ENCODE measurements at regions not wholly inside any gene's neighbourhood (a gene's known extent, or its start where the extent isn't known, plus 50 kb on each side); places are given as distances from the start of the nearest gene placed in this dataset.

GRCh38 chr11:130653838-130654636 lies 205.6 kb downstream of the ADAMTS15 start:
- Histone ChIP-seq H3K36me3 (ENCODE audit: control insufficient read depth, insufficient read depth, low read length) (no peaks in the 10 kb centered on the region), H3K4me3 (ENCODE audit: low read depth, low read length) (no peak overlapping the region), H3K9me3 (ENCODE audit: control insufficient read depth, insufficient read depth, low read depth, low read length) (peaks cover 17% of the 10 kb centered on the region), H3K9ac (ENCODE audit: low read length) (no peak overlapping the region), H3K27ac (ENCODE audit: low read depth, low read length) (no peak overlapping the region), H3K27me3 (ENCODE audit: control insufficient read depth, insufficient read depth, low read length) (no peaks in the 10 kb centered on the region), H3K4me1 (ENCODE audit: control insufficient read depth, insufficient read depth, low read length) (peaks cover 6% of the 10 kb centered on the region)

DNA sequence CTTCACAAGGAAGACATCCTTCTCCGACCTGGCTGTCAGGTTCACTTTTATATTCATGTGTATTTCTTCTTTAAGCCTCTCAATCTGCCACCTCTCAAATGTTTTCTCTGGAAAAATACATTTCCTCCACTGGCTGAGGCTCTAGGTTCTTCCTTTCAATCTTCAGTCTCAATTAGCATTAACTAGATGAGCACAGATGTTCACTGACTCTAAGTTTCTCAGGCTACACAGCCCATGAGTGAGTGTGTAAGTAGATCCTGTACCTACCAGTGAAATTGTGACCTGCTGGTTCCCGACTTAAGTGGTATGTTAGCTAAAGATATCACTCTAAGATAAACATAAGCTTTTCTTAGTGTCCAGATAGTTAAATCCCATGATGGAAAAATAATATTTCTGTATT lies 206.9 kb downstream of the ADAMTS15 start:
- Histone ChIP-seq H3K27ac (ENCODE audit: low read depth, low read length) (no peak overlapping the region), H3K27me3 (ENCODE audit: control insufficient read depth, insufficient read depth, low read length) (no peaks in the 10 kb centered on the region), H3K9ac (ENCODE audit: low read length) (no peak overlapping the region), H3K36me3 (ENCODE audit: control insufficient read depth, insufficient read depth, low read length) (no peaks in the 10 kb centered on the region), H3K4me3 (ENCODE audit: low read depth, low read length) (no peak overlapping the region), H3K9me3 (ENCODE audit: control insufficient read depth, insufficient read depth, low read depth, low read length) (peaks cover 17% of the 10 kb centered on the region), H3K4me1 (ENCODE audit: control insufficient read depth, insufficient read depth, low read length) (peaks cover 6% of the 10 kb centered on the region)

- Histone ChIP-seq H3K27me3 (ENCODE audit: control insufficient read depth, insufficient read depth, low read length) (no peaks in the 10 kb centered on the region), H3K9me3 (ENCODE audit: control insufficient read depth, insufficient read depth, low read depth, low read length) (no peaks in the 10 kb centered on the region), H3K36me3 (ENCODE audit: control insufficient read depth, insufficient read depth, low read length) (no peaks in the 10 kb centered on the region), H3K27ac (ENCODE audit: low read depth, low read length) (no peak overlapping the region), H3K9ac (ENCODE audit: low read length) (no peak overlapping the region), H3K4me3 (ENCODE audit: low read depth, low read length) (no peak overlapping the region), H3K4me1 (ENCODE audit: control insufficient read depth, insufficient read depth, low read length) (peaks cover 3% of the 10 kb centered on the region; the same call in 1 of the 2 replicates)
Observed at GRCh38 chr11:130666781-130667251, 218.4 kb downstream of the ADAMTS15 start.

- Histone ChIP-seq H3K27ac (ENCODE audit: low read depth, low read length) (no peak overlapping the region), H3K4me3 (ENCODE audit: low read depth, low read length) (no peak overlapping the region), H3K36me3 (ENCODE audit: control insufficient read depth, insufficient read depth, low read length) (no peaks in the 10 kb centered on the region), H3K9ac (ENCODE audit: low read length) (no peak overlapping the region), H3K9me3 (ENCODE audit: control insufficient read depth, insufficient read depth, low read depth, low read length) (no peaks in the 10 kb centered on the region), H3K4me1 (ENCODE audit: control insufficient read depth, insufficient read depth, low read length) (peaks cover 6% of the 10 kb centered on the region; the same call in 1 of the 2 replicates), H3K27me3 (ENCODE audit: control insufficient read depth, insufficient read depth, low read length) (no peaks in the 10 kb centered on the region)
Observed at GRCh38 chr11:130668751-130669150, 220.3 kb downstream of the ADAMTS15 start.

DNA sequence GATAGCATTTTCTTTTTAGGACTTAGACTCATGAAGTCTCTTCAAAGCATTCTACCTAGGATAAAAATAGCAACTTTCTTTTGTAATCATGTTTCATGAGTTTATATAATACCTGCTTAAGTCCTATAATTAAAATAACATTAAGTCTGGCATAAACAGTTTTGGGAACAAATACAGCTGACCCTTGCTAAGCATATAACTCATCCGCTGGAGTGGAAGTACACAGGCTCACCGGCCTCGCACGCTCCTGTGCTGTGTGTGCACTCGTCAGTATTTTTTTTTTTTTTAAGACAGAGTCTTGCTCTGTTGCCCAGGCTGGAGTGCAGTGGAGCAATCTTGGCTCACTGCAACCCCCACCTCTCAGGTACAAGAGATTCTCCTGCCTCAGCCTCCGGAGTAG lies 221.8 kb downstream of the ADAMTS15 start:
- Histone ChIP-seq H3K27ac (ENCODE audit: low read depth, low read length) (no peak overlapping the region), H3K9ac (ENCODE audit: low read length) (no peak overlapping the region), H3K4me1 (ENCODE audit: control insufficient read depth, insufficient read depth, low read length) (peaks cover 6% of the 10 kb centered on the region; the same call in 1 of the 2 replicates), H3K4me3 (ENCODE audit: low read depth, low read length) (no peak overlapping the region), H3K27me3 (ENCODE audit: control insufficient read depth, insufficient read depth, low read length) (no peaks in the 10 kb centered on the region), H3K36me3 (ENCODE audit: control insufficient read depth, insufficient read depth, low read length) (no peaks in the 10 kb centered on the region), H3K9me3 (ENCODE audit: control insufficient read depth, insufficient read depth, low read depth, low read length) (no peaks in the 10 kb centered on the region)

GRCh38 chr11:130671801-130672700 lies 223.6 kb downstream of the ADAMTS15 start:
- H3K4me3 ChIP-seq (ENCODE audit: low read depth, low read length): no peak overlapping the region
- H3K9ac ChIP-seq (ENCODE audit: low read length): no peak overlapping the region
- H3K27ac ChIP-seq (ENCODE audit: low read depth, low read length): no peak overlapping the region
- no peaks in the 10 kb centered on the region for H3K27me3 ChIP-seq (ENCODE audit: control insufficient read depth, insufficient read depth, low read length)
- no peaks in the 10 kb centered on the region for H3K36me3 ChIP-seq (ENCODE audit: control insufficient read depth, insufficient read depth, low read length)
- no peaks in the 10 kb centered on the region for H3K9me3 ChIP-seq (ENCODE audit: control insufficient read depth, insufficient read depth, low read depth, low read length)
- peaks cover 6% of the 10 kb centered on the region; the same call in 1 of the 2 replicates for H3K4me1 ChIP-seq (ENCODE audit: control insufficient read depth, insufficient read depth, low read length)

DNA sequence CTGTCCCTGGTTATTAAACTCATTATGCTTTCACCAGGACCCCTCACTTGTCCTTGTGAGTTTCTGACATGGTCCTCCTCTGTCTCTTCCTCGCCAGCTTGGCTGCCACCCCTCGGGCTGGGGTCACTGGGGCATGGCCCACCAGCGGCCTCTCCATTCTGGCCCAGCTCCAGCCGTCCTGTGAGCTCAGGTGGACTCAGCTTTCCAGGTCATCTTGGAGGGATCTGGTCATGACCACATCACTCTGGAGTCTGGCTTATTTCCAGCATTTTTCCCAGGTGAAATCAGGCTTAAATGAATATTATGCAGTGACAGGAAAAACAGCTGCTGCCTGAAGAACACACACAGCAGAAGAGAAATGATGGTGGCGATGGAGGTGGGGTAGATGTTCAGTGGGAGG lies 224.5 kb downstream of the ADAMTS15 start:
- Histone ChIP-seq H3K9me3 (ENCODE audit: control insufficient read depth, insufficient read depth, low read depth, low read length) (peaks cover 3% of the 10 kb centered on the region; the same call in 1 of the 2 replicates), H3K9ac (ENCODE audit: low read length) (no peak overlapping the region), H3K36me3 (ENCODE audit: control insufficient read depth, insufficient read depth, low read length) (no peaks in the 10 kb centered on the region), H3K4me3 (ENCODE audit: low read depth, low read length) (no peak overlapping the region), H3K27me3 (ENCODE audit: control insufficient read depth, insufficient read depth, low read length) (no peaks in the 10 kb centered on the region), H3K27ac (ENCODE audit: low read depth, low read length) (no peak overlapping the region), H3K4me1 (ENCODE audit: control insufficient read depth, insufficient read depth, low read length) (peaks cover 12% of the 10 kb centered on the region)

GRCh38 chr11:130673698-130674097 lies 225.3 kb downstream of the ADAMTS15 start:
- Histone ChIP-seq H3K27ac (ENCODE audit: low read depth, low read length) (no peak overlapping the region), H3K27me3 (ENCODE audit: control insufficient read depth, insufficient read depth, low read length) (no peaks in the 10 kb centered on the region), H3K9ac (ENCODE audit: low read length) (no peak overlapping the region), H3K4me3 (ENCODE audit: low read depth, low read length) (no peak overlapping the region), H3K9me3 (ENCODE audit: control insufficient read depth, insufficient read depth, low read depth, low read length) (peaks cover 8% of the 10 kb centered on the region; the same call in 1 of the 2 replicates), H3K36me3 (ENCODE audit: control insufficient read depth, insufficient read depth, low read length) (no peaks in the 10 kb centered on the region), H3K4me1 (ENCODE audit: control insufficient read depth, insufficient read depth, low read length) (peaks cover 13% of the 10 kb centered on the region)

- Histone ChIP-seq H3K27ac (ENCODE audit: low read depth, low read length) (no peak overlapping the region), H3K36me3 (ENCODE audit: control insufficient read depth, insufficient read depth, low read length) (no peaks in the 10 kb centered on the region), H3K4me3 (ENCODE audit: low read depth, low read length) (no peak overlapping the region), H3K9ac (ENCODE audit: low read length) (no peak overlapping the region), H3K9me3 (ENCODE audit: control insufficient read depth, insufficient read depth, low read depth, low read length) (peaks cover 18% of the 10 kb centered on the region), H3K27me3 (ENCODE audit: control insufficient read depth, insufficient read depth, low read length) (no peaks in the 10 kb centered on the region), H3K4me1 (ENCODE audit: control insufficient read depth, insufficient read depth, low read length) (peaks cover 13% of the 10 kb centered on the region)
Observed at GRCh38 chr11:130674686-130675308, 226.4 kb downstream of the ADAMTS15 start.

- H3K4me1 ChIP-seq (ENCODE audit: control insufficient read depth, insufficient read depth, low read length): peaks cover 13% of the 10 kb centered on the region
- H3K4me3 ChIP-seq (ENCODE audit: low read depth, low read length): no peak overlapping the region
- no peaks in the 10 kb centered on the region for H3K27me3 ChIP-seq (ENCODE audit: control insufficient read depth, insufficient read depth, low read length)
- H3K9ac ChIP-seq (ENCODE audit: low read length): no peak overlapping the region
- peaks cover 23% of the 10 kb centered on the region for H3K9me3 ChIP-seq (ENCODE audit: control insufficient read depth, insufficient read depth, low read depth, low read length)
- no peaks in the 10 kb centered on the region for H3K36me3 ChIP-seq (ENCODE audit: control insufficient read depth, insufficient read depth, low read length)
- H3K27ac ChIP-seq (ENCODE audit: low read depth, low read length): no peak overlapping the region
Observed at GRCh38 chr11:130675371-130675821, 227.0 kb downstream of the ADAMTS15 start.

Data from HUES6 (cell line).